ENCODE measurements at regions not wholly inside any gene's neighbourhood (a gene's known extent, or its start where the extent isn't known, plus 50 kb on each side); places are given as distances from the start of the nearest gene placed in this dataset.

DNA sequence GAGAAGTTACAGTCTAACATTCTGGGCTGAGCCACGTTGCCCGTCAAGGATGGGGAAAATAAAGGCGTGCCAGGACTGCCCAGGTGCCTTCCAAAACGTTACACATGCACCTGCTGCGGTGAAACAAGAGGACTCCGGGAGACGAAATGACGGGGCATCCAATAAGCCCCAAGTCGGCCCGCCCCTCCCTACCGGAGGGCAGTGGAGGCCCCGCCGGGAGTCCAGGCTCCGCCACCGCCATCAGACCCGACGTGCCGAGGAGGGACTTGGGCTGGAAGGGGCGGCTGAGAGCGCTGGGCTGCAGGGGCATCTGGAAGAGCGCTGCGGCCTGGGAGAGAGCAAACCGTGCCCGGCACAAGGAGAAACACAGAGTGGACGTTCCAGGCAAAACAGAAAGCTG, 112.5 kb upstream of the GPC1 start:
- TF ChIP-seq, protein P1, sequence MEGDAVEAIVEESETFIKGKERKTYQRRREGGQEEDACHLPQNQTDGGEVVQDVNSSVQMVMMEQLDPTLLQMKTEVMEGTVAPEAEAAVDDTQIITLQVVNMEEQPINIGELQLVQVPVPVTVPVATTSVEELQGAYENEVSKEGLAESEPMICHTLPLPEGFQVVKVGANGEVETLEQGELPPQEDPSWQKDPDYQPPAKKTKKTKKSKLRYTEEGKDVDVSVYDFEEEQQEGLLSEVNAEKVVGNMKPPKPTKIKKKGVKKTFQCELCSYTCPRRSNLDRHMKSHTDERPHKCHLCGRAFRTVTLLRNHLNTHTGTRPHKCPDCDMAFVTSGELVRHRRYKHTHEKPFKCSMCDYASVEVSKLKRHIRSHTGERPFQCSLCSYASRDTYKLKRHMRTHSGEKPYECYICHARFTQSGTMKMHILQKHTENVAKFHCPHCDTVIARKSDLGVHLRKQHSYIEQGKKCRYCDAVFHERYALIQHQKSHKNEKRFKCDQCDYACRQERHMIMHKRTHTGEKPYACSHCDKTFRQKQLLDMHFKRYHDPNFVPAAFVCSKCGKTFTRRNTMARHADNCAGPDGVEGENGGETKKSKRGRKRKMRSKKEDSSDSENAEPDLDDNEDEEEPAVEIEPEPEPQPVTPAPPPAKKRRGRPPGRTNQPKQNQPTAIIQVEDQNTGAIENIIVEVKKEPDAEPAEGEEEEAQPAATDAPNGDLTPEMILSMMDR (conservative IDR thresholded peaks at IDR 0.05 in 1 of 2, IDR thresholded peaks at IDR 0.05 in 1 of 2; ENCODE audit: low read depth in 1 of 2, low read length in 2 of 2): no peak
- TF ChIP-seq EZH2 (IDR thresholded peaks at IDR 0.05; ENCODE audit: low read length, missing control alignments): no peak
